A673 (cell line): ENCODE measurements at regions not wholly inside any gene's neighbourhood (a gene's known extent, or its start where the extent isn't known, plus 50 kb on each side); places are given as distances from the start of the nearest gene placed in this dataset.

Experiments
- BruUV-seq: library from RNA; stranded (reverse); fragments of 400-500 nt; replicated peaks from 2 replicates; lab custom pipeline; 2021; lab: Mats Ljungman, UMichigan
- CTCF ChIA-PET: fragments of 300-600 bp; sonication (Branson Sonifier 250); formaldehyde crosslinking; loops from one replicate; lab custom pipeline; 2022; ENCODE audit warnings: antibody characterized with exemption; lab: Charles Lee
- POLR2A ChIA-PET: fragments of 300-600 bp; sonication (Branson Sonifier 250); formaldehyde crosslinking; loops from one replicate; lab custom pipeline; 2022; ENCODE audit warnings: antibody characterized with exemption; ENCODE audit not compliant: low non-redundant PET; lab: Charles Lee
- DNase-seq: peaks from one replicate; pipeline ENCODE4 v3.0.0-alpha.2; 2015; ENCODE audit warnings: low spot score
- H3K27ac ChIP-seq: fragments of 200-600 bp; sonication (generic); 2 replicates; pipeline ENCODE4 v1.5.1; 2016; ENCODE audit warnings: mixed run types, low read depth, mild to moderate bottlenecking, mixed read lengths, antibody characterized with exemption, low read length; ENCODE audit not compliant: poor library complexity, severe bottlenecking
- H3K27me3 ChIP-seq: fragments of 200-600 bp; sonication (generic); replicated peaks from 2 replicates; pipeline ENCODE4 v1.6.1; 2017; ENCODE audit warnings: mixed run types, low read depth, mild to moderate bottlenecking, mixed read lengths, antibody characterized with exemption, low read length; ENCODE audit not compliant: insufficient read depth, poor library complexity
- H3K36me3 ChIP-seq: fragments of 200-600 bp; sonication (generic); 2 replicates; pipeline ENCODE4 v1.6.1; 2016; ENCODE audit warnings: mixed run types, mild to moderate bottlenecking, mixed read lengths, antibody characterized with exemption, low read length; ENCODE audit not compliant: insufficient read depth, poor library complexity, severe bottlenecking
- H3K4me1 ChIP-seq: fragments of 200-600 bp; sonication (generic); 2 replicates; pipeline ENCODE4 v1.6.1; 2017; ENCODE audit warnings: mixed run types, mild to moderate bottlenecking, mixed read lengths, antibody characterized with exemption, low read length; ENCODE audit not compliant: insufficient read depth, poor library complexity, severe bottlenecking
- H3K4me3 ChIP-seq: fragments of 200-600 bp; sonication (generic); 2 replicates; pipeline ENCODE4 v1.5.1; 2016; ENCODE audit warnings: low read depth, mixed run types, mild to moderate bottlenecking, mixed read lengths, low read length; ENCODE audit not compliant: poor library complexity, severe bottlenecking
- H3K9me3 ChIP-seq: fragments of 200-600 bp; sonication (generic); 2 replicates; pipeline ENCODE4 v1.6.1; 2016; ENCODE audit warnings: mixed run types, low read depth, mild to moderate bottlenecking, mixed read lengths, antibody characterized with exemption, low read length; ENCODE audit not compliant: poor library complexity, severe bottlenecking
- EZH2 ChIP-seq: fragments of 200-600 bp; sonication (generic); IDR thresholded peaks from 2 replicates; pipeline ENCODE4 v1.6.1; 2017; ENCODE audit warnings: borderline replicate concordance, low read depth, mild to moderate bottlenecking, mixed read lengths, antibody characterized with exemption, low read length; ENCODE audit not compliant: poor library complexity, severe bottlenecking
- intact Hi-C: fragments of 100-400 bp; cut with micrococcal nuclease; formaldehyde crosslinking; loops from one replicate; pipeline ENCODE4 v1.10.0; 2022; ENCODE audit not compliant: unreplicated experiment
- TF ChIP-seq, protein P1 (sequence below): fragments of 300-800, 200-600 bp; sonication (generic); conservative IDR thresholded peaks from 2 replicates; pipeline ENCODE4 v1.5.1; 2017; ENCODE audit warnings: low read depth, mild to moderate bottlenecking, antibody characterized with exemption, low read length, moderate library complexity, mixed read lengths

DNA sequence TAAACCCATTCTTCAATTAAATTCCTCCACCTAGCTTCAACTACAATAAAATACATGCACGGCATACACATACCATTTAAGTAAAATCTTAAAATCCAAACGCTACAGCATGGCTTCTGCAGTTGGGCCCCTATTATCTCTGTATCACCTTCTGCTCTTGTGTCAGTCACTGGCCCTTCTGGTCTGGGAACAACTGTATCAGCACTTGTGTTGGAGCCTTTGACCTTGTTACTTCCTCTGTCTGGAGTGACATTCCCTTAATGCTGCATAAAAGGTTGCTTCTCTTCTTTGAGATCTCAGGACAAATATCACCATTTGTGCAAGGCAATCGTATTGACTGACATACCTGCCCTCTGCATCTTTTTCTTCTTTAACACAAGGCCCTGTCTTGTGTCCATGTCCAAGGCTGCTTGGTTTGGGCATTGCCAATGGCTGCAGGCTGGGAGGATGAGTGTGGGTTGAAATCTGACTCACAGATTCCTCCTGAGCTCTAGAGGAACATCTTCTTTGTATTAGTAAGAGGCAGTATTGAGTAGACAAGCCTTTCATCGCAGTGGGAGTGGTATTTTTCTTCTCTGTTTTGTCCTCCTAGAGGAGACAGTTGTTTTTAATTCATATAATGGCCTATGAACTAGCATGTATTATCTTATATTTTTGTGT lies 267.8 kb upstream of the TRIB2 start:
- no peak overlapping the region for H3K27ac ChIP-seq
- H3K9me3 ChIP-seq = no peaks in the 10 kb centered on the region
- no peaks in the 10 kb centered on the region for H3K36me3 ChIP-seq
- H3K4me1 ChIP-seq = no peaks in the 10 kb centered on the region
- H3K4me3 ChIP-seq = no peak overlapping the region
- no TSS peak for BruUV-seq
- ChIA-PET POLR2A (no interaction called here), CTCF (interaction anchor here (0.5 kb wide), 1 partner anchor 269 kb away, joined by 3 read pairs; no protein-coding TSS in a partner anchor)
- intact Hi-C loops = no loop called here
- H3K27me3 ChIP-seq = no peaks in the 10 kb centered on the region
- DNase-seq = no peak
- TF ChIP-seq EZH2 = no peak
- TF ChIP-seq, protein P1, sequence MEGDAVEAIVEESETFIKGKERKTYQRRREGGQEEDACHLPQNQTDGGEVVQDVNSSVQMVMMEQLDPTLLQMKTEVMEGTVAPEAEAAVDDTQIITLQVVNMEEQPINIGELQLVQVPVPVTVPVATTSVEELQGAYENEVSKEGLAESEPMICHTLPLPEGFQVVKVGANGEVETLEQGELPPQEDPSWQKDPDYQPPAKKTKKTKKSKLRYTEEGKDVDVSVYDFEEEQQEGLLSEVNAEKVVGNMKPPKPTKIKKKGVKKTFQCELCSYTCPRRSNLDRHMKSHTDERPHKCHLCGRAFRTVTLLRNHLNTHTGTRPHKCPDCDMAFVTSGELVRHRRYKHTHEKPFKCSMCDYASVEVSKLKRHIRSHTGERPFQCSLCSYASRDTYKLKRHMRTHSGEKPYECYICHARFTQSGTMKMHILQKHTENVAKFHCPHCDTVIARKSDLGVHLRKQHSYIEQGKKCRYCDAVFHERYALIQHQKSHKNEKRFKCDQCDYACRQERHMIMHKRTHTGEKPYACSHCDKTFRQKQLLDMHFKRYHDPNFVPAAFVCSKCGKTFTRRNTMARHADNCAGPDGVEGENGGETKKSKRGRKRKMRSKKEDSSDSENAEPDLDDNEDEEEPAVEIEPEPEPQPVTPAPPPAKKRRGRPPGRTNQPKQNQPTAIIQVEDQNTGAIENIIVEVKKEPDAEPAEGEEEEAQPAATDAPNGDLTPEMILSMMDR = no peak

DNA sequence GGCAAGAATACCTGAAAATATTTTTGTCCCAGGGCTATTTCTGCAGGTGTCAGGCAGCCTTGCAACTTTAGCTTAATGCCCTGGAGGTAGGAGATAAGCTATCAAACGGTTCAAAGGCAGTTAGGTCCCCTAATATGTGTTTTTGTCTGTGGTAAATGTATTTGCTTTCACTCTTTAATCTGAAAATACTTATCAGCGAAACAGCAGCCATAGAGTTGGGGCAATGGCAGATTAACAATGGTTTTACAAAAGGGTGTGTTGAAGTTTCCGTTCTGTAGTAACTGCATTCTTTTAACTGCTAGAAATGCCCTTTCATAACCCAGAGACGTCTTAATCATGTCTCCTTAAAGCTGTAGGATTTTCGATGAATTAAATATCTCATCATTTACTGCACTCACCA lies 265.0 kb upstream of the TRIB2 start:
- BruUV-seq = no TSS peak
- TF ChIP-seq, protein P1 = no peak
- no peak for TF ChIP-seq EZH2
- Histone ChIP-seq H3K27ac (no peak overlapping the region), H3K9me3 (no peaks in the 10 kb centered on the region), H3K27me3 (no peaks in the 10 kb centered on the region), H3K4me1 (peaks cover 11% of the 10 kb centered on the region), H3K36me3 (no peaks in the 10 kb centered on the region), H3K4me3 (no peak overlapping the region)
- DNase-seq = no peak
- ChIA-PET POLR2A (no interaction called here), CTCF (no interaction called here)
- intact Hi-C loops = no loop called here

DNA sequence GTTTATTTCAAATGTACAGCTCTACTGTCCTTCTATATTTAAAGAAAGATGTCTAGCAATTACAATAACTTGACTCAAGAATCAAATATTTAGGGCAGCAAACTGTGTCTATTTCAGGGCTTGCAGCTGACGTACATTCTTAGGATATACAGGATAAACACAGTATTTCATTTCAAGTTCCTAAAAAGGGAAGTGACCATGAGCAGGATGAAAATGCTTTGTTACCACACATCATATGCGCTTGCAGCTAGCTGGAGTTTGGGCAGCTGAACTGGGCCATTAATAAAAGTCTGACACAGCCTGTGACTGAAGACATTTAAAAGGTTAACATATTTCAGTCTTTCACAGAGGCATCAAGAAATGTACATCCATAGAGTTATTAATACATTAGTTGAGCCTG lies 264.6 kb upstream of the TRIB2 start:
- Histone ChIP-seq H3K4me3 (no peak overlapping the region), H3K36me3 (no peaks in the 10 kb centered on the region), H3K9me3 (no peaks in the 10 kb centered on the region), H3K27me3 (no peaks in the 10 kb centered on the region), H3K27ac (no peak overlapping the region), H3K4me1 (peaks cover 16% of the 10 kb centered on the region)
- no peak for DNase-seq
- POLR2A ChIA-PET = interaction anchor here (0.7 kb wide), 1 partner anchor 250 kb away, joined by 4 read pairs; no protein-coding TSS in a partner anchor
- no peak for TF ChIP-seq EZH2
- intact Hi-C loops = no loop called here
- no TSS peak for BruUV-seq
- CTCF ChIA-PET = no interaction called here

DNA sequence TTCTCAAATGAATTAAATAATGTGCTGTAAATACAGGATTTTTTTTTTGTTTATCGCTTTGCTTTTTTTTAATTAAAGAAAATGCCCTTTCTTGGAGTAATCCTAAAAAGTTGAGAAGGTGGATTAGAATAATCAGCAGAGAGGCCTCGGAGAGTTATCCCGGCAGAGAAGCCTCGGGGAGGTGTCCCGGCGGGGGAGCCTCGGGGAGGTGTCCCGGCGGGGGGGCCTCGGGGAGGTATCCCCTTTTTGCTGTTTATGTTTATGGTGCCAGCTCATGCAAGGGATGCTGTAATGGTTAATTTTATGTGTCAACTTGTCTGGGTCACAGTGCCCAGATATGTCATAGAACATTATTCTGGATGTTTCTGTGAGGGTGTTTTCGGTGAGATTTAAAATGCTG lies 263.0 kb upstream of the TRIB2 start:
- H3K4me3 ChIP-seq = no peak overlapping the region
- H3K27ac ChIP-seq = no peak overlapping the region
- ChIA-PET POLR2A (no interaction called here), CTCF (no interaction called here)
- TF ChIP-seq, protein P1 = no peak
- no peak for TF ChIP-seq EZH2
- intact Hi-C loops = no loop called here
- no peaks in the 10 kb centered on the region for H3K9me3 ChIP-seq
- no peaks in the 10 kb centered on the region for H3K36me3 ChIP-seq
- BruUV-seq = no TSS peak
- H3K4me1 ChIP-seq = peaks cover 20% of the 10 kb centered on the region
- no peaks in the 10 kb centered on the region for H3K27me3 ChIP-seq
- no peak for DNase-seq
